GM19099 (cell line): ENCODE measurements at regions not wholly inside any gene's neighbourhood (a gene's known extent, or its start where the extent isn't known, plus 50 kb on each side); places are given as distances from the start of the nearest gene placed in this dataset.

ENCODE experiments used
- POLR2A ChIP-seq: IDR thresholded peaks from 3 replicates; pipeline ENCODE4 v1.6.1; 2011; ENCODE audit warnings: low read depth; ENCODE audit not compliant: insufficient read length; ENCODE audit errors: extremely low read depth

DNA sequence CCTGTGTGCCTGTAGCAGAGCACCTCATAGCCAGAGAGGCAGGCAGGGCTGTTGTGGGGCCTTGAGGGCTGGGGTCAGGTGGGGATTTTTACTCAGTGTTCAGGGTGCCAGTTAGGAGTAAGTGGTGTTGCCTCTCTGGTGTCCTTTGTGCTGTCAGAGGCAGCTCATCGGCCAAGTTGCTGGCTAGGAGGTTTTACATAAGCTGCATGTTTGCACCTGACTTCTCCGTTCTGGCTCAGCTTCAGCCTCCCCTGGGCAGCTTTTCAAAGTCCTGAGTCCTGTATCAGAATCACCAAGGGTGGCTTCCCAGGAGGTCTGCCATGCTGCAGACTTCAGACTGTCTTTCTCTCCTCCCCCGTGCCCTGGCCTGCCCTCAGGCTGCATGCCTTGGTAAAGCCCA is 242.6 kb upstream of the TPM1 start:
- no peak for TF ChIP-seq POLR2A

- no peak for TF ChIP-seq POLR2A
These were observed 239.9 kb upstream of the TPM1 start for GRCh38 chr15:62802612-62803011.

- TF ChIP-seq POLR2A, result no peak
These were observed 238.6 kb upstream of the TPM1 start for GRCh38 chr15:62803856-62804400.

GRCh38 chr15:62805502-62805901 is 237.0 kb upstream of the TPM1 start:
- no peak for TF ChIP-seq POLR2A

- TF ChIP-seq POLR2A, result no peak
These were observed 234.9 kb upstream of the TPM1 start for GRCh38 chr15:62807539-62808130.

DNA sequence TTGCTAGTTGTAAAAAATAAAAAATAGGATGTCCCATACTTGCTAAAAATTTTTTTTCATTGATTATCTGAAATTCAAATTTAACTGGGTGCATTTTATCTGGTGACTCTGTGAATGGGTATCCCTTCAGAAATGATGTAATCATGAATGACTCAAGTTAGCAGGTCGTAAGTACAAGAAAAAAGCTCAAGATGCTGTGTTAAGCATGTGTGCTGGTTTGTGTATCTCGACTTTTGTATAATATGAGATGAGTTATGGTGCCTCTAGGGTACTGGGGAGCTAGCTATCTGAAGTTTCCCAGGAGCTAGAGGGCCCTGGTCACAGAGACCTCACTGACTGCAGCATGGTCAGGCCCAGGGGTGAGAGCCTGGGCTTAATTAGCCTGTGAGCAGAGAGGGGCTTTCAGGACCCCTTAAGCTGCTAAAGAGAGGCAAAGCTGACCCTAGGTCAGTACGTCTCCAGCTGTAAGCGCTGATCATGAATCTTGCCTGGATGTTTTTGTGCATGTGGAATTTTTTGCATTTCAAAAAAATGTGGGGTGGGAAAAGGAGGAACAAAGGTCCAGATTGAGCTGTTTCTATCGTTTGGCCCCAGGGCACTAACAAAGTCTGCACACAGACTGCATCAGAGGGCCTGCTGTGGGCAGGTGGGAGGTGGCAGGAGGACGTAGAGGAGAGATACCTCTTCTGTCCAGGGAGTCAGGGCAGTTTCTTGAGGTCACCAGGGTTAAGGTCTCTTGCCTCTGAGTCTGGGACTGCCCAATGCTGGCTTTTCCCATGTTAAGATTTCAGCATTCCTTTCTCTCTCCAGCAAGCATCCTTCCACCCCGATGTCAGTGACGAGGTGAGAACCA is 233.2 kb upstream of the TPM1 start:
- no peak for TF ChIP-seq POLR2A

- no peak for TF ChIP-seq POLR2A
These were observed 232.6 kb upstream of the TPM1 start for GRCh38 chr15:62809968-62810260.

DNA sequence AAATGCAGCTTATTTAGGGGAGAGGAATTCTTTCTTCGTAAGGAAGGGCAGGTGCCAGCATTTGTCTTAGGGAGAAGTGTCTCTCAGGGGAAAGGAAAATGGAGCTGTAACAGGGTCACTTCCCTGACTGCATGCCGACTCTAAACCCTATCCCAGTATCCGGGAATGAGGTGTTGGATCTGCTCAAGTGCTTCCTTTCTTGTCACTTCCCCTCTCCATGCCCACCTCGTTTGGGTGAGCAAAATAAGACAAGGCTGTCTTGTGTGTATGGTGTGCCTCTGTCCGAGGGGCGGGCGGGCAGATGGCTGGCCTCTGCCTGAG is 230.1 kb upstream of the TPM1 start:
- no peak for TF ChIP-seq POLR2A

DNA sequence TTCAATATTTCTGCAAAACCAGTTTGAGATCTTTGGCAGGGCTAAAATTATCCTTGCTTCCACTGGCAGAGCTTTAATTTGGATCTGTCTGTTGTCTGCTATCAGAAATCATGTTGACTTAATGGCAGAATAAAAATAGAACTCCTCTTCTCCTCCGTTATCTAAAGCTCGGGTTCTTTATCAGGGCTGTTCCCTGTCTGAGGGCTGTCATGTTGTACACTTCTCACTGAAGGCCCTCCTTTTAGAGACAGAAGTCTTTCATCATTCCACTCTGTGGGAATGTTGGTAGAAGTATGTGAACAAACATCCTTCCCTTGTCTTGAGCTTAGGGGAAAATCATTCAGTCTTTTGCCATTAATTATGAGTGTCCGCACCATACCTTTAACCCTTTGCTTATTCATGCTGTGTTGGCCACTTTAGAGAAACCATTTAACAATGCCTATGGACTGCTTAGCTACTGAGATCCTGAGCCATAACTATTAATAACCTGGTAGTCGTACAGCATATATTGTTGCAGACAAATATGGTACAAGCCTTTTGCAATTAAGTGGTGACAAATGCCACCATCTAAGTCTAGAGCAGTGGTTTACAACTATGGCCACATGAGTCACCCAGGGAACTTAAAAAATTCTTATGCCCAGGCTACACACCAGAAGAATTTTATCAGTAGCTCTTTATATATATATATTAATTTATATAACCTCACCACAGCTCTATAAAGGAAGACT is 226.0 kb upstream of the TPM1 start:
- TF ChIP-seq POLR2A, result no peak

GRCh38 chr15:62818691-62819090 is 223.9 kb upstream of the TPM1 start:
- no peak for TF ChIP-seq POLR2A

GRCh38 chr15:62821384-62822131 is 221.0 kb upstream of the TPM1 start:
- no peak for TF ChIP-seq POLR2A

DNA sequence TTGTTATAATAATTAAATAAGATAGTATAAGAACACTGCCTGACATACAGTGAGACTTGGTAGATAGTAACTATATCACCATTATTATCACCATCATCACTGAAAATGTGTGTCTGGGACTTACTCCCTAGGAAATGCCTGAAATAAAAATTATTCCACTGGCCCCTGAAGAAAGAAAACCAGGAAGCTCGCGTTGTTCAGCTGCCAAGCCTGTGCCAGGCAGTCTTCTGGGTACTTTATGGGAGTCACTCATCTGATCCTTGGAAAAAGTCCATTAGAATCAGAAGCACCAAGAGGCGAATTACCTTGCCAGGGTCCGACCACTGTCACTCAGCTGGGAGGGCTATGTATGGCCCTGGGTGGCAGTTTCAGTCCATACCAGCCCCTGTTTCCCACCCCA is 220.3 kb upstream of the TPM1 start:
- TF ChIP-seq POLR2A, result no peak

- no peak for TF ChIP-seq POLR2A
These were observed 219.0 kb upstream of the TPM1 start for GRCh38 chr15:62823561-62823960.

DNA sequence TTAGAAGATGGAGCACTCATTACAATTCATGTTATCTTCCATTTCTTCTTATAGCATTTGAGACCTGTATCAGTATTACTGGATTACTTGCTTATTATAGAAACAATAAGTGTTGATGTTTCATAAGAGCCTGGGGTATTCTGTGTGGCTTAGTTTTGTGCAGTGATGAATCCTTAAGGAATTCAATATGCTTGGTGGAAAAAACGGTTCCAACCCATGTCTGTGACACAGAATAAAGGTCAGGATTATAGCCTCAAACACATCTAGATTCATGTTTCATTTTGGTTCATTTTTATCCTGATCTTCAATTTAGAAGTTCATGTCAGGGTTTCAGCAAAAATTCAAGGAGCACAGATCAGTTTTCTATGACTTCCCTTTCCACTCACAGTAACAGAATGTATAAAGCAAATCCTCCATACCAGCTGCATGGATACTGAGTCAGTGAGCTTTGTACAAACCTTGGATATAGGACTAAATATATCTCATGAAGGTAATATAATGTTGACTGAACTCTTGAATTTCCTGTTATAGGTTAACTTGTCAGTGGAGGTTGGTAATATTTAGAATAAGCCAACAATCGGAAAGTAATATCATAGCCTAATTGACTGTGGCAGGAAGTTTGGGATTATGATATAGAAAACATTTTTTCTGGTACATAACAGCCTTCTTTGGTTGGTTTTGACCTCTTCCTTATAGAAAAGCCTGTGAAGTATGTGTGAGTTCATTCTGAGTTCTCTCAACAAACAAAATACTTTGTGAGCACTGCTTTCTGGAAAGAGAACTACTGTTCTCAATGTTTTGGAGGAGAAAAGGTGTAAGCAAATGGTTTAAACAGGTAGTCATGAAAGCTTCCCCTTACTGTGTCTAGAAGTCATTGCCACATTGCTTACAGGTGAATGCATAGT is 218.2 kb upstream of the TPM1 start:
- TF ChIP-seq POLR2A, result no peak
